Activated CD4-positive, alpha-beta T cell treated with anti-CD3 and anti-CD28 coated beads for 48 hours (primary cell): ENCODE measurements at regions not wholly inside any gene's neighbourhood (a gene's known extent, or its start where the extent isn't known, plus 50 kb on each side); places are given as distances from the start of the nearest gene placed in this dataset.

ENCODE experiments used
- DNase-seq: peaks from one replicate; pipeline ENCODE4 v3.0.0-alpha.2; 2020

DNA sequence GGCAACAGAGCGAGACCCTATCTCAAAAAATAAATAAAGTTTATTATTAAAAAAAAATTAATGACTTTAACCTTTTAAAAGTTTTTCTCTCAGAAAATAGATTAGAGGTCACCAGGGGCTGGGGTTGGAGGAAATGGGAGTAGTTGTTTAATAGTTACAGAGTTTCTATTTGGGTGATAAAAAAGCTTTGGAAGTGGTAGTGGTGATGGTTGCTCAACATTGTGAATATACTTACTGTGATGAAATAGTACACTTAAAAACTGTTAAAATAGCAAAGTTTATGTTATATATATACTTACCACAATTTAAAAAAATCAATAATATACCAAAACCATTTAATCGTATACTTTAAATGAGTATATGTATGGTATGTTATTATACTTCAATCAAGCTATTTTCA is 59.6 kb downstream of the ARL6IP4 start:
- DNase-seq = no peak

DNA sequence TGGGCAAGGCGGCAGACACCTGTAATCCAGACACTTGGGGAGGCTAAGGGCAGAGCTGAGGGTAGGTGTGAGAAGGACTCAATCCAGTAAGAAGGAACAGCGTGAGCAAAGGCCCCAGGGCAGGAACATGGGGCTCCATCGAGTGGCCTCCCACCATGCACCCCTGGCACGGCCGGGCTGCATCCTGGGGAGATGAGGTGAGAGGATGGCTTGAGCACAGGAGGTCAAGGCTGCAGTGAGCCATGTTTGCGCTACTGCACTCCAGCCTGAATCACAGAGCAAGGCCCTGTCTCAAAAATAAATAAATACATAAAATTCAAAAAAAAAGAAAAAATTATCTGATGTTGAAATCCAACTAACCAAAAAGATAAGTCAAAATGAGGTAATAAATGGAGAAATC is 58.5 kb downstream of the ARL6IP4 start:
- DNase-seq = no peak

DNA sequence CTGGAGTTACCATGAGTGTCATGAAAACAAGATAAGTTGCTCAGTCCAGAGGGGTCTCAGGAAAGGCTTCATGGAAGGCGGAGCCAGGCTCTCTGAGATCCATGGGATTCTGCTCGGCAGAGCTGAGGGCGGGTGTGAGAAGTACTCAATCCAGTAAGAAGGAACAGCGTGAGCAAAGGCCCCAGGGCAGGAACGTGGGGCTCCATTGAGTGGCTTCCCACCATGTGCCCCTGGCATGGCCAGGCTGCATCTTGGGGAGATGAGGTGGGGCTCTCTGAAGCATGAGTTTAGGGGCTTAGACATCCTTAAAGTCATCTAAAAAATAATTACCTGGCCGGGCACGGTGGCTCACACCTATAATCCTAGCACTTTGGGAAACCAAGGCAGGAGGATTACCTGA is 58.0 kb downstream of the ARL6IP4 start:
- no peak for DNase-seq

DNA sequence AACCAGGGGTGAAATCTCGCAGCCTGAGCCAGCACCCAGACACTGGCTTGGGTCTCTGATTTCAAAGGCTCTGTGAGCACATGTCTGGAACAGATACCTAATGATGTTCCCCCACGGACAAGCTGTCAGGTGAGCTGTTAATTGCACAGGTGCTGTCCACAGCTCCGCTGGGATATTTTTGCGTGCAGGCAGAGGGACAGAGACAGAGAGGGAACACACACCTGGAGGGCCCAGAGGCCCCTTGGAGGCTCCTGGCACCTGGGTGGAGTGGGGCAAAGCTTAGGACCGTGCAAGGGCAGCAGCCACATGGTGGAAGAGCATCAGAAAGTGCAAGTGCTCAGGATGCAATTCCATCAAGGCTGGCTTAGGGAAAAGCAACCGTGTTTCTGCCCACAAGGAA is 57.3 kb downstream of the ARL6IP4 start:
- no peak for DNase-seq

DNA sequence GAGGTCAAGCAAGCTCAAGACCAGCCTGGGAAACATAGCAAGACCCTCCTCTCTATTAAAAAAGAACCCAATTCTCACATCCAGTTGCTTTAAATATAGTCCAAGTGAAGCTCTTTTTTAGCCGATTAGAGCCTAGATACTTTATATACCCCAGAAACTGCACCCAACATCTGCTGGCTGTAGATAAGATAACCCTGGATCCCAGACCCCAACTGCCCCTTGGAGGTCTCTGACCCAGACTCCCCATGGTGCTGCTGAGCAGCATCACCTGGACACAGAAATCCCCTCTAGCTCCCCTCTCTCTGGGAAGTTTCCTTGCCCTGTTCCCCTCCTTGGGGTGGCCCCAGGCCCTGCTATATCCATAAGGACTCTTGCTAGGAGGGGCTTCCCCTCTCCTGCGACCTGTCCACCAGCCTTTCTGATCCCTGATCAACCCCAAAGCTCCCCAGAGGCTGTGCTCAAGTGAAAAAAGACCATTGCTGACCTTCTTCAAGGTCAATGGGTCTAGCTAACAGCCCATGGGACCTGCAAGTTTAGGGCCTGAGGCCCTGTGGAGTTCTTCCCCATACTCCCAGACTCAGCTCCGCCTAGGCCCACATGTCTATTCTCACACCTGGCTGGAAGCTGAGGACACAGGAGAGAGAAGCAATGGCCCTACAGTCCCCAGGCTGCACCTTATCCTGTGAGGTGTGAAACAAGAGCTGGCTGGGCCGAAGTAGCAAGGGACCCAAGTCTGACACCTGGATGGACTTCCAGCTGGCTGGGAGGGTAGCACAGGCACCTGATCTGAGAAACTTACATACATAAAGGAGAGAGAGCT is 56.2 kb downstream of the ARL6IP4 start:
- DNase-seq = no peak

DNA sequence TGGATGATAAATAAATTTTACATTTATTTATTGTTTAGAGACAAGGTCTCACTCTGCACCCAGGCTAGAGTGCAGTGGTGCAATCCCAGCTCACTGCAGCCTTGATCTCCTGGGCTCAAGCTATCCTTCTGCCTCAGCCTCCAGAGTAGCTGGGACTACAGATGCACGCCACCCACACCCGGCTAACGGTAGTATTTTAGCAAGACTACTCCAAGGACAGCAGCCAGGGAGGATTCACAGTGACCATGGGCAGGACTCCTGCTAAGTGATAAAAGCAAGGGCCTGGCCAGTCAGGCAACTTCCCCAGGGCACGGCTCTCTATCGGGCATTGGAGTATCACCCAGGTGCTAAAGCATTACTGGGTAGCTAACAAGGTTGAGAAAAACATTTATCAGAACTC is 55.4 kb downstream of the ARL6IP4 start:
- no peak for DNase-seq

DNA sequence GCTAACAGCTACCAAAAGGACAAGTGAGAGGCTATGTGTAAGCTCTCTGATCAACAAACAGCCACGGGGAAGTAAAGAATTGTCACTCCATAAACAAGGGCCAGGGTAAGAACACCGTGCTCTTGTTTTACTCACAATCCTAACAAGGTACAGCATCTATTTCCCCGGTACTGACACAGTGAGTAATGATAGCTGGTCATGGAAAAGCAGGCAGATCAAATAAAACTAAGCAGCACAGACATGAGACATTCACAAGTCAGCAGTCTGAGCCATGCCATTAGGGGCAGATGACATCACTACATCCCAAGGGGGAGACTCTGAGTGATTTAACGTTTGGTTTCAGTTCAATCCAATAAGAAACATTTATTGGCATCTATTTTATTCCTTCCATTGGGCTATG is 54.4 kb downstream of the ARL6IP4 start:
- DNase-seq = peak; percentile 32

DNA sequence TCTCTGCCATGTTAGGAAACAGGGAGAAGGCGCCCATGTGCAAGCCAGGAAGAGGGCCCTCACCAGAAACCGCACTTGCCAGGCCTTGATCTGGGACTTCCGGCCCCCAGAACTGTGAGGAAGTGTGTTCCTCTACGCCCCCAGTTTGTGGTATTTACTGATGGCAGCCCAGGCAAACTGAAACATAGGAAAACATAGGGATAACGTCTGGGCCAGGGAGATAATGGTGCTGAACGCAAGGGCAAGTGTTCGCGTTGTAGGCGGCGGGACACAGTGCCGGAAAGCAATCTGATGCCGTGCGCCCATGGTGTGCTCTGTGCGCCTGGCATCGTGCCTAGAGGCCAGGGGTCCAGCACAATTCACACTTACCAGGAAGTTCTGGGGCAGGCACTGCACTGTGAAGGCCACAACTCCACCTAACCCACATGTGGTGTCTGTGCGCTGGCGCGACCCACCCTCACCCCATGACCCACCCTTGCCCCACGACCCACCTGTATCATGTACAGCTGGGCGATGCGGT is 53.6 kb downstream of the ARL6IP4 start:
- peak; percentile 21 for DNase-seq

DNA sequence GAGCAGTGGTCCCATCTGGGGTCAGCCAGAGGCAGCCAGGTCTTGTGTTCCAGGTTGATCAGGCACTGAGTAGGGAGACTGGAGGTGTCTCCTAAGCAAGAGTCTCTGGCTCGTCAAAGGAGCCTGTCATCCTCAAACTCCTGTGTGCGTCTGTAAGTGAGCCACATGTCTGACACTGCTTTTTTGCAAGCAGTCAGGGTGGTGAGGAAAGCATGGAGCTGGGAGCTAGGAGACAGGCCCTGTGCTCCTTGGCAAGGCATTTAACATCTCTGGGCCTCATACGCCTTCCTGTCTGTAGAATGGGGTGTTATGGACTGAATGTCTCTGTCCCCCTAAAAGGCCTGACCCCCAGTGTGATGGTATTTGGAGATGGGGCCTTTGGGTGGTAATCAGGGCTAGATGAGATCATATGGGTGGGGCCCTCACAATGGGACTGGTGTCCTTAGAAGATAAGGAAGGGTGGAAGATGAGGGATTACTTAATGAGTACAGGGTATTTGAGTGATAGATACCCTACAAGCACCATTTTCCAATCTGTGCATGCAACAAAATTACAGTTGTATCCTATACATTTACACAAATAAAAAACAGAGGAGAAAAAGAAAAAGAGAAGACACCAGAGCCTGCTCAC is 53.0 kb downstream of the ARL6IP4 start:
- no peak for DNase-seq

DNA sequence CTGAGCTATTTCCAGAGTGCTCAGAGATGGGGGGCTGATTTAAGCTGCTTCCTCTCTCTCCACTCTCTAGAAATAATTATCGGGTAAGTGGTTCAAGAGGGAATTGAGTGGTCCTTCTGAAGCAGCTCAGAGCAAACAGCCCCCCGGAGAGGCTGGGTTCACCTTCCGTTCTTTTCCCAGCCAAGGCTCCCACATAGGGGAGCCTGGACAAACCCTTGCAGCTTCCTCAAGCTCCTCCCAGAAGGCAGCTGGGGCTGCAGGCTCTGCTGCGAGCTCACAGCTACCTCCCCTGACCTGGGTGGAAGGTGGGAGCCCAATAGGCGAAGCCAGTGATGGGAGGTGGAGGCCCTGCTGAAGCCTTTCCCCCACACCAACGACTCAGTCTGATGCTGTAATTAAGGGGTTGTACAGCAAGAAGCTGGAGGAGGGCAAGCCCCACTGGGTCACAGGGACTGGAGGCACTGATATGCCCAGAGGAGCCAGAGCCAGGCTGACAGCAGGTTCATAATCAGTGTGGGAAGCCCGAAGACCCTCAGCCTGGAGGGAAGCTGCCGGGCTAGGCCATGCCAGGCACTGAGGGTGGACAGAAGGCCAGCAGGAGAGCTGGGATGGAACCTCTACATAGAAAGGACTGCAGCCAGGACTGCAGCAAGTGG is 52.4 kb downstream of the ARL6IP4 start:
- DNase-seq = no peak
